CD4-positive, CD25-positive, alpha-beta regulatory T cell (primary cell): ENCODE measurements at regions not wholly inside any gene's neighbourhood (a gene's known extent, or its start where the extent isn't known, plus 50 kb on each side); places are given as distances from the start of the nearest gene placed in this dataset.

Experiments used
- ATAC-seq, 2 donors: fragments of 150-1000 bp; cut with Tn5 transposase; one replicate each; pipeline ENCODE4 v1.10.0; 2021; ENCODE audit warnings: low read depth in 2 of 2, moderate number of reproducible peaks in 2 of 2, moderate library complexity in 1 of 2
- DNase-seq, 3 donors: peaks; one replicate each; pipeline versions ENCODE4 v3.0.0 to v3.0.0-alpha.2; 2012 to 2022; ENCODE audit warnings: mixed read lengths in 1 of 3
- H3K27ac ChIP-seq: one replicate; pipeline ENCODE4 v1.7.0; 2013; ENCODE audit warnings: mild to moderate bottlenecking, low read length; ENCODE audit not compliant: insufficient read depth, poor library complexity, severe bottlenecking
- H3K27me3 ChIP-seq: one replicate; pipeline ENCODE4 v1.7.0; 2013; ENCODE audit warnings: low read length; ENCODE audit not compliant: control insufficient read depth, insufficient read depth
- H3K36me3 ChIP-seq: one replicate; pipeline ENCODE4 v1.7.0; 2013; ENCODE audit warnings: mild to moderate bottlenecking, low read length, moderate library complexity; ENCODE audit not compliant: control insufficient read depth, insufficient read depth
- H3K4me1 ChIP-seq: 2 replicates; pipeline ENCODE4 v1.7.0; 2013; ENCODE audit warnings: mild to moderate bottlenecking, low read length; ENCODE audit not compliant: insufficient read depth, control insufficient read depth, poor library complexity, severe bottlenecking
- H3K4me3 ChIP-seq: one replicate; pipeline ENCODE4 v1.7.0; 2013; ENCODE audit warnings: low read depth, mild to moderate bottlenecking, low read length, moderate library complexity
- H3K9me3 ChIP-seq, 2 experiments: 1 replicate in 1 of 2; 2 replicates in 1 of 2; pipeline ENCODE4 v1.7.0; 2013; ENCODE audit warnings: low read length in 2 of 2, mild to moderate bottlenecking in 1 of 2, moderate library complexity in 1 of 2; ENCODE audit not compliant: control insufficient read depth in 2 of 2
- H3K27ac Mint-ChIP-seq, 3 donors: one replicate each; pipeline ENCODE4 v1.8.0; 2020 to 2022; ENCODE audit warnings: mild to moderate bottlenecking in 3 of 3, mixed read lengths in 3 of 3, moderate library complexity in 2 of 3
- H3K27me3 Mint-ChIP-seq: one replicate; pipeline ENCODE4 v1.8.0; 2022; ENCODE audit warnings: mild to moderate bottlenecking, mixed read lengths
- H3K36me3 Mint-ChIP-seq: one replicate; pipeline ENCODE4 v1.8.0; 2020; ENCODE audit warnings: mixed read lengths
- H3K4me1 Mint-ChIP-seq, 4 donors: one replicate each; pipeline ENCODE4 v1.8.0; 2020 to 2022; ENCODE audit warnings: mixed read lengths in 4 of 4, mild to moderate bottlenecking in 1 of 4
- H3K4me3 Mint-ChIP-seq, 4 donors: one replicate each; pipeline ENCODE4 v1.8.0; 2020 to 2022; ENCODE audit warnings: mild to moderate bottlenecking in 4 of 4, mixed read lengths in 4 of 4, moderate library complexity in 3 of 4
- H3K9me3 Mint-ChIP-seq, 7 donors: one replicate each; pipeline ENCODE4 v1.8.0; 2020 to 2022; ENCODE audit warnings: mixed read lengths in 7 of 7, mild to moderate bottlenecking in 3 of 7, moderate library complexity in 2 of 7

DNA sequence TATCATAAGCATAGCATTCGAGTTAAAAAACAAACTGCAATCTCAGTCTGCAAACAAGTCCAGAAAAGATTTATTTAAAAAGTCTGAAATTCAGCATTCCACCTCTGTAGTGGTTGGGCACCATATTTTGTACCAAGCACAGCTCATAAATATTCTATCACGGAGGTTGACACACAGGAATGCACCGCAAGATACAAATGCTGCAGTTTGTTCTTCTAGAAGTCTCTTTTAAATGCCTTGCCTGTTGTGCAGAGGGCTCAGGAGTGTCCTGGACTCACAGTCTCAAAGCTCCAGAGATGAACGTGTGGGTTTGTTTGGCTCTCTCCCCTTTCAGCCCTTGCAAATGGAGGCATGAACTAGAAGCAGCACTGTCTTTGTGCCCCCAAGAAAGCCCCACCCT is 212.4 kb upstream of the USP24 start:
- Mint-ChIP-seq H3K9me3 (peaks cover 0 to 2% (median 0%) of the 10 kb centered on the region in 7 donors), H3K36me3 (no peaks in the 10 kb centered on the region), H3K27ac (no peak overlapping the region), H3K4me1 (no peaks in the 10 kb centered on the region), H3K4me3 (no peak overlapping the region), H3K27me3 (peaks cover 14% of the 10 kb centered on the region)
- DNase-seq (no peak), ATAC-seq (no peak)
- H3K4me1 ChIP-seq: no peaks in the 10 kb centered on the region
- peaks cover 2% of the 10 kb centered on the region for H3K27me3 ChIP-seq
- H3K36me3 ChIP-seq: no peaks in the 10 kb centered on the region
- no peaks in the 10 kb centered on the region for H3K9me3 ChIP-seq
- H3K4me3 ChIP-seq: no peak overlapping the region
- H3K27ac ChIP-seq: no peak overlapping the region

- Mint-ChIP-seq H3K27ac (peak overlapping the region in 1 of 3 donors; percentile 7), H3K27me3 (peaks cover 5% of the 10 kb centered on the region), H3K36me3 (no peaks in the 10 kb centered on the region), H3K4me1 (no peaks in the 10 kb centered on the region), H3K9me3 (no peaks in the 10 kb centered on the region), H3K4me3 (no peak overlapping the region)
- H3K27me3 ChIP-seq: peaks cover 2% of the 10 kb centered on the region
- no peak overlapping the region for H3K4me3 ChIP-seq
- no peak for DNase-seq
- H3K36me3 ChIP-seq: no peaks in the 10 kb centered on the region
- no peaks in the 10 kb centered on the region for H3K4me1 ChIP-seq
- H3K27ac ChIP-seq: no peak overlapping the region
- ATAC-seq: no peak
- no peaks in the 10 kb centered on the region for H3K9me3 ChIP-seq
Measured at GRCh38 chr1:55426619-55427018, 211.5 kb upstream of the USP24 start.

- DNase-seq (no peak), ATAC-seq (no peak)
- Histone ChIP-seq H3K27ac (no peak overlapping the region), H3K4me3 (no peak overlapping the region), H3K27me3 (peaks cover 2% of the 10 kb centered on the region), H3K36me3 (no peaks in the 10 kb centered on the region), H3K4me1 (no peaks in the 10 kb centered on the region), H3K9me3 (no peaks in the 10 kb centered on the region)
- no peaks in the 10 kb centered on the region for H3K4me1 Mint-ChIP-seq
- peaks cover 4% of the 10 kb centered on the region for H3K27me3 Mint-ChIP-seq
- no peaks in the 10 kb centered on the region for H3K9me3 Mint-ChIP-seq
- no peaks in the 10 kb centered on the region for H3K36me3 Mint-ChIP-seq
- H3K27ac Mint-ChIP-seq: no peak overlapping the region
- no peak overlapping the region for H3K4me3 Mint-ChIP-seq
Measured at GRCh38 chr1:55426156-55426555, 211.0 kb upstream of the USP24 start.

- no peak overlapping the region for H3K4me3 Mint-ChIP-seq
- Histone ChIP-seq H3K27ac (no peak overlapping the region), H3K9me3 (no peaks in the 10 kb centered on the region), H3K27me3 (peaks cover 2% of the 10 kb centered on the region), H3K36me3 (no peaks in the 10 kb centered on the region), H3K4me1 (no peaks in the 10 kb centered on the region), H3K4me3 (no peak overlapping the region)
- no peaks in the 10 kb centered on the region for H3K36me3 Mint-ChIP-seq
- DNase-seq: no peak
- ATAC-seq: no peak
- peaks cover 4% of the 10 kb centered on the region for H3K27me3 Mint-ChIP-seq
- no peaks in the 10 kb centered on the region for H3K9me3 Mint-ChIP-seq
- no peaks in the 10 kb centered on the region for H3K4me1 Mint-ChIP-seq
- no peak overlapping the region for H3K27ac Mint-ChIP-seq
Measured at GRCh38 chr1:55425310-55425930, 210.3 kb upstream of the USP24 start.

DNA sequence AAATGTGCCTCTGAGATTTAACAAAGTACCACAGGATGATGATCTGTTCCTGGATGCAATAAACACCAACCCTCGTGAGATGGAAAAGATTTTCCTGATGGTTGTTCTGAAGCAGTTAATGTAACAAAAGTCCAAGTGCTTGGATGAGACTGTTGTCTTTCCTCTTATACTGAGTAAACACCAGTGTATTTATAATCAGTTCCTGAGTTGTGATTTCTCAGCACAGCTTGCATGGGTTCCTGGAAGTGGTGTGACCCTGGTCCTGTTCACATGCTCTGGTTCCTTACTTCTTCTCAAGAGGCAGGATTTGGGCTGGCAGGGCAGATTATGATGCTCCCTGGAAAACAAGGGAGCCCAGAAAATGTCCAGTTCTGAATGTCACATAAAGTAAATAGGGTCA is 208.2 kb upstream of the USP24 start:
- ATAC-seq: no peak
- Mint-ChIP-seq H3K4me1 (no peaks in the 10 kb centered on the region), H3K27me3 (no peaks in the 10 kb centered on the region), H3K27ac (no peak overlapping the region), H3K4me3 (no peak overlapping the region), H3K36me3 (no peaks in the 10 kb centered on the region), H3K9me3 (peaks cover 0 to 1% (median 0%) of the 10 kb centered on the region in 7 donors)
- no peaks in the 10 kb centered on the region for H3K27me3 ChIP-seq
- no peak overlapping the region for H3K27ac ChIP-seq
- no peaks in the 10 kb centered on the region for H3K4me1 ChIP-seq
- no peaks in the 10 kb centered on the region for H3K36me3 ChIP-seq
- DNase-seq: no peak
- H3K4me3 ChIP-seq: no peak overlapping the region
- no peaks in the 10 kb centered on the region for H3K9me3 ChIP-seq

DNA sequence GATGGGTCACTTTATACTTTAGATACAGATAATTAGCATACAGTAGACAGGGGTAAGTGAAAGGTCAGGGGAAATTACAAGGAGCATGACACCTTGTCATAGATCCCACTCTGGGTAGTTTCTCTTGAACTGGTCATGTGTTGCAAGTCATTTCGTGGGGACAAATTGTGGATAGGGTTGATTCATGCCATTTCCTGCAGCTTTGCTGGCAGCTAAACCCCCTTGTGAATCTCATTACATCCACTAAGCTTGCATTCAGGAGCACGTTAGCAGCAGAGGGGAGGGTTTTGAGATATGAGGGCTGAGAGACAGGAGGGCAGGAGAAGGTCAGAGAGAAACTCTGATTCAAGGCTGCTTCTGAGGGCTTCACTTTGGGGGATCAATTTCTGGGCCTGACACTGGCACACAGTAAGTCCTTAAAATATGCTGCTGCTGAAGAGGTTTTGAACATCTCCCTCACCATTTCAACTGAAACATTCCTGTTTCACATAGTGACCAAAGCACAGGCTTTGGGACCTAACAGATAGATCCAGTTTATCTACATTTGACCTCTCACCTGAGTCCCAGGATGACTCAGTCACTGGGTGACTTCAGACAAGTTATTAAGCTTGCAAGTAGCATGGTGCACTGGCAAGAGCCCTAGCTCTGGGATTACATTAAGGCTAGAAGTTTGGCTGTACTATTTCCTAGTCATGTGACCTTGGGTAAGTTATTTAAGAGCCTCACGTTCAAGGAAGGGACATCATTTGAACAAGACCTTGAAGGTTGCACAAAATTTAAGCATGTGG is 206.0 kb upstream of the USP24 start:
- Mint-ChIP-seq H3K4me1 (no peaks in the 10 kb centered on the region), H3K27ac (no peak overlapping the region), H3K9me3 (peaks cover 0 to 1% (median 0%) of the 10 kb centered on the region in 7 donors), H3K36me3 (no peaks in the 10 kb centered on the region), H3K27me3 (no peaks in the 10 kb centered on the region), H3K4me3 (no peak overlapping the region)
- Histone ChIP-seq H3K36me3 (no peaks in the 10 kb centered on the region), H3K4me3 (no peak overlapping the region), H3K27me3 (no peaks in the 10 kb centered on the region), H3K9me3 (no peaks in the 10 kb centered on the region), H3K4me1 (no peaks in the 10 kb centered on the region), H3K27ac (no peak overlapping the region)
- ATAC-seq: no peak
- no peak for DNase-seq

GRCh38 chr1:55420026-55420425 is 204.9 kb upstream of the USP24 start:
- H3K4me3 ChIP-seq: no peak overlapping the region
- no peaks in the 10 kb centered on the region for H3K36me3 ChIP-seq
- DNase-seq (no peak), ATAC-seq (no peak)
- H3K4me1 ChIP-seq: no peaks in the 10 kb centered on the region
- no peak overlapping the region for H3K27ac Mint-ChIP-seq
- no peaks in the 10 kb centered on the region for H3K9me3 ChIP-seq
- no peaks in the 10 kb centered on the region for H3K4me1 Mint-ChIP-seq
- H3K36me3 Mint-ChIP-seq: no peaks in the 10 kb centered on the region
- no peak overlapping the region for H3K4me3 Mint-ChIP-seq
- H3K27me3 ChIP-seq: no peaks in the 10 kb centered on the region
- H3K27ac ChIP-seq: no peak overlapping the region
- H3K27me3 Mint-ChIP-seq: no peaks in the 10 kb centered on the region
- peaks cover 0 to 2% (median 0%) of the 10 kb centered on the region in 7 donors for H3K9me3 Mint-ChIP-seq
